GM12865 (cell line): ENCODE measurements at regions not wholly inside any gene's neighbourhood (a gene's known extent, or its start where the extent isn't known, plus 50 kb on each side); places are given as distances from the start of the nearest gene placed in this dataset.

ENCODE experiments used
- DNase-seq: peaks from one replicate; pipeline ENCODE4 v3.0.0; 2010; ENCODE audit warnings: low read depth
- H3K4me3 ChIP-seq: 2 replicates; pipeline ENCODE4 v1.5.1; 2011; ENCODE audit warnings: mild to moderate bottlenecking, low read depth, low read length, control low read depth
- CTCF ChIP-seq: IDR thresholded peaks from 2 replicates; pipeline ENCODE4 v1.5.1; 2011; ENCODE audit warnings: low read length, control low read depth, low read depth, inconsistent platforms; ENCODE audit not compliant: insufficient read depth; ENCODE audit errors: missing control alignments

GRCh38 chr9:99699396-99699795 lies 122.3 kb upstream of the NR4A3 start:
- TF ChIP-seq CTCF: no peak
- H3K4me3 ChIP-seq: no peak overlapping the region
- no peak for DNase-seq

- no peak for DNase-seq
- no peak overlapping the region for H3K4me3 ChIP-seq
- TF ChIP-seq CTCF: no peak
Measured at GRCh38 chr9:99712214-99712613, 109.5 kb upstream of the NR4A3 start.

- H3K4me3 ChIP-seq: no peak overlapping the region
- DNase-seq: no peak
- no peak for TF ChIP-seq CTCF
Measured at GRCh38 chr9:99713838-99714306, 107.8 kb upstream of the NR4A3 start.

GRCh38 chr9:99718631-99719030 lies 103.1 kb upstream of the NR4A3 start:
- DNase-seq: no peak
- no peak for TF ChIP-seq CTCF
- no peak overlapping the region for H3K4me3 ChIP-seq

- DNase-seq: peak; percentile 77
- no peak for TF ChIP-seq CTCF
- peak overlapping the region; percentile 68 for H3K4me3 ChIP-seq
Measured at GRCh38 chr9:99720455-99721050, 101.1 kb upstream of the NR4A3 start.

- H3K4me3 ChIP-seq: no peak overlapping the region
- TF ChIP-seq CTCF: no peak
- DNase-seq: no peak
Measured at GRCh38 chr9:99721898-99722297, 99.8 kb upstream of the NR4A3 start.

GRCh38 chr9:99722877-99723276 lies 98.8 kb upstream of the NR4A3 start:
- TF ChIP-seq CTCF: no peak
- no peak overlapping the region for H3K4me3 ChIP-seq
- no peak for DNase-seq
